ENCODE measurements at regions not wholly inside any gene's neighbourhood (a gene's known extent, or its start where the extent isn't known, plus 50 kb on each side); places are given as distances from the start of the nearest gene placed in this dataset.

DNA sequence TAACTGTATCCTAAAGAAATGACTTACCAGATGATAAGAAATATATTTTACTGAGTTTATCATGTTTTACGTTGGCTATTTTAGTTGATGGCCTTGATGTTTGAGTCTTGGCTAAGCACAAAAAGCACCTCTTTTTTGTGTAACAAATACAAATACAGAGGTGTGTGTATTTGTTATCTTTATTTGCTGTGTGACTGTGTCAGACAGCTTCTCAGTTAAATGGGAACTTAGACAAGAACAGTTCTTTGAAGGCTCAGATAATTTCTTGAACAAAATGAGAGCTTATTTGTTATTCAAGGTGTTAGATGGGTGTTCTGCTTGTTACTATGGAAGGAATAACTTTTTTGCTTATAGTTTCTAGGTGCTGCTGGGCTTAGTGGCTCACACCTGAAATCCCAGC lies 95.4 kb downstream of the RPS12 start:
- peaks cover 13% of the 10 kb centered on the region for H3K9me1 ChIP-seq (ENCODE audit: insufficient read depth, low read length)
- no peak overlapping the region for H3K23ac ChIP-seq (ENCODE audit: low read depth, low read length)
- H2BK20ac ChIP-seq (ENCODE audit: low read depth, low read length): no peak overlapping the region
- no peak overlapping the region for H4K8ac ChIP-seq (ENCODE audit: low read depth in 2 of 2, low read length in 2 of 2)
- ChIA-PET POLR2A (ENCODE audit: unreplicated experiment) (no interaction called here), CTCF (no interaction called here)
- no peak overlapping the region for H3K4me3 ChIP-seq (ENCODE audit: insufficient read depth, low read depth, low read length)
- H2AK9ac ChIP-seq (replicated peaks; ENCODE audit: low read depth, low read length, poor library complexity): no peak overlapping the region
- no peak for TF ChIP-seq RFX5 (IDR thresholded peaks at IDR 0.05; ENCODE audit: low read depth, low read length)
- no peak for TF ChIP-seq MAZ (IDR thresholded peaks at IDR 0.05; ENCODE audit: borderline replicate concordance, low read depth, low read length)
- TF ChIP-seq, protein P1, sequence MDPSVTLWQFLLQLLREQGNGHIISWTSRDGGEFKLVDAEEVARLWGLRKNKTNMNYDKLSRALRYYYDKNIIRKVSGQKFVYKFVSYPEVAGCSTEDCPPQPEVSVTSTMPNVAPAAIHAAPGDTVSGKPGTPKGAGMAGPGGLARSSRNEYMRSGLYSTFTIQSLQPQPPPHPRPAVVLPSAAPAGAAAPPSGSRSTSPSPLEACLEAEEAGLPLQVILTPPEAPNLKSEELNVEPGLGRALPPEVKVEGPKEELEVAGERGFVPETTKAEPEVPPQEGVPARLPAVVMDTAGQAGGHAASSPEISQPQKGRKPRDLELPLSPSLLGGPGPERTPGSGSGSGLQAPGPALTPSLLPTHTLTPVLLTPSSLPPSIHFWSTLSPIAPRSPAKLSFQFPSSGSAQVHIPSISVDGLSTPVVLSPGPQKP (IDR thresholded peaks at IDR 0.05; ENCODE audit: borderline replicate concordance, low read depth, low read length): no peak
- no peak for TF ChIP-seq CTCF (conservative IDR thresholded peaks at IDR 0.05; ENCODE audit: low read depth, low read length)
- no peak for TF ChIP-seq CEBPB (IDR thresholded peaks at IDR 0.05; ENCODE audit: low read depth, low read length)
- TF ChIP-seq POLR2A (IDR thresholded peaks at IDR 0.05; ENCODE audit: low read depth, low read length): no peak
- no peak for TF ChIP-seq NFE2L2 (IDR thresholded peaks at IDR 0.05; ENCODE audit: low read depth, low read length)
- no peak for TF ChIP-seq BHLHE40 (IDR thresholded peaks at IDR 0.05; ENCODE audit: low read depth, low read length)
- no peak for TF ChIP-seq FOS (IDR thresholded peaks at IDR 0.05; ENCODE audit: low read depth, low read length)
- TF ChIP-seq SMC3 (IDR thresholded peaks at IDR 0.05; ENCODE audit: low read depth, low read length): no peak
- TF ChIP-seq USF2 (IDR thresholded peaks at IDR 0.05; ENCODE audit: low read depth, low read length): no peak
- no peak for TF ChIP-seq RCOR1 (IDR thresholded peaks at IDR 0.05; ENCODE audit: insufficient replicate concordance, low read length)
- TF ChIP-seq RAD21 (IDR thresholded peaks at IDR 0.05; ENCODE audit: low read length): no peak
- no peak for TF ChIP-seq MXI1 (IDR thresholded peaks at IDR 0.05; ENCODE audit: borderline replicate concordance, low read depth, low read length)
- no TSS peak for BruUV-seq (replicated peaks)
- no peaks in the 10 kb centered on the region; the same call in 1 of the 2 replicates for H3K9me3 ChIP-seq (ENCODE audit: control insufficient read depth, insufficient read depth, low read length)
- H3K4ac ChIP-seq (ENCODE audit: low read depth, low read length): no peak overlapping the region
- ATAC-seq (ENCODE audit: low read depth): no peak
- H3K9ac ChIP-seq (ENCODE audit: low read depth, low read length): no peak overlapping the region
- H4K91ac ChIP-seq (ENCODE audit: insufficient read depth, low read depth, low read length): no peak overlapping the region
- H3K27ac ChIP-seq (ENCODE audit: insufficient read depth, low read length): no peak overlapping the region
- H3K14ac ChIP-seq (replicated peaks; ENCODE audit: low read depth, low read length): 0 out of 2 replicates have a peak overlapping the region, but pooled peaks have one; percentile 32
- in situ Hi-C loops (cut with MboI; ENCODE audit: low sequenced_read_pairs): no loop called here
- no peak overlapping the region for H3K56ac ChIP-seq (ENCODE audit: extremely low read depth, insufficient read depth, low read length)
- no CpG with 5 or more reads among the region's 1 CpG for WGBS, 2 experiments (ENCODE audit: extremely low coverage in 2 of 2, insufficient read length in 1 of 2)
- H4K5ac ChIP-seq (ENCODE audit: low read depth, low read length): no peak overlapping the region
- H2BK5ac ChIP-seq (ENCODE audit: low read depth, low read length, poor library complexity, severe bottlenecking): no peak overlapping the region
- H4K20me1 ChIP-seq (ENCODE audit: insufficient read depth, low read length): no peaks in the 10 kb centered on the region
- H3K79me1 ChIP-seq (ENCODE audit: low read depth in 1 of 2, low read length in 2 of 2): no peaks in the 10 kb centered on the region
- H3K27me3 ChIP-seq (ENCODE audit: control insufficient read depth, insufficient read depth, low read length): no peaks in the 10 kb centered on the region
- intact Hi-C loops (cut with micrococcal nuclease): no loop called here
- no peaks in the 10 kb centered on the region for H3K36me3 ChIP-seq (ENCODE audit: control insufficient read depth, insufficient read depth, low read length)
- H2AFZ ChIP-seq (replicated peaks; ENCODE audit: low read length, poor library complexity): no peak overlapping the region
- dilution Hi-C loops (cut with HindIII; ENCODE audit: low sequenced_read_pairs, unreplicated experiment): no loop called here
- no peak for DNase-seq
- no peak overlapping the region for H3K4me2 ChIP-seq (ENCODE audit: low read depth, low read length)
- H2AK5ac ChIP-seq (ENCODE audit: low read depth, low read length): no peak overlapping the region
- no peak overlapping the region for H2BK15ac ChIP-seq (ENCODE audit: low read depth, low read length)
- no peak overlapping the region for H3K18ac ChIP-seq (ENCODE audit: low read depth, low read length)
- peaks cover 15% of the 10 kb centered on the region for H3K4me1 ChIP-seq (ENCODE audit: control insufficient read depth, insufficient read depth, low read length)
- no peak overlapping the region for H2BK120ac ChIP-seq (ENCODE audit: low read depth, low read length)

Measured in IMR-90 (cell line).